AG08396 (cell line): ENCODE measurements at regions not wholly inside any gene's neighbourhood (a gene's known extent, or its start where the extent isn't known, plus 50 kb on each side); places are given as distances from the start of the nearest gene placed in this dataset.
"Not testable (repeated sequence)": the region's sequence is repeated elsewhere in the genome, so short reads cannot be mapped to it uniquely, and the experiment has no call there.

Experiments
- DNase-seq: peaks from one replicate; pipeline ENCODE4 v3.0.0; 2012; ENCODE audit warnings: low spot score, mixed read lengths

GRCh38 chr13:44662515-44662914, 86.4 kb upstream of the TSC22D1 start:
- no peak for DNase-seq

DNA sequence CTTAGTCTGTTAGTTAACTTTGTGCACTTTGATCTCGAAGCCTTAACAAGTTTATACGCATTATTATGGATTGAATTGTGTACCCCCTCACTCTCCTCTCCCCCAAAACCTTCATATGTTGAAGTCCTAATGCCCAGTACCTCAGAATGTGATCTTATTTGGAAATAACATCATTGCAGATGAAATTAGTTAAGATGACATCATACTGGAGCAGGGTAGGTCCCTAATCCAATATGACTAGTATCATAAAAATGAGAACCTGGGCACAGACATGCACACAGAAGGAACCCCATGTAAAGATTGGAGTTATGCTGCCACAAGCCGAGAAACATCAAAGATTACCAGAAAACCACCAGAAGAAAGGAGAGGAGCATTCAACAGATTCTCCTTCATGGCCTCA, 85.8 kb upstream of the TSC22D1 start:
- no peak for DNase-seq

- DNase-seq, result peak; percentile 29
Observed at GRCh38 chr13:44660050-44660449, 83.9 kb upstream of the TSC22D1 start.

GRCh38 chr13:44652962-44653660, 77.0 kb upstream of the TSC22D1 start:
- no peak for DNase-seq

- DNase-seq, result no peak
Observed at GRCh38 chr13:44652168-44652567, 76.0 kb upstream of the TSC22D1 start.

- DNase-seq, result no peak
Observed at GRCh38 chr13:44651724-44652123, 75.6 kb upstream of the TSC22D1 start.

DNA sequence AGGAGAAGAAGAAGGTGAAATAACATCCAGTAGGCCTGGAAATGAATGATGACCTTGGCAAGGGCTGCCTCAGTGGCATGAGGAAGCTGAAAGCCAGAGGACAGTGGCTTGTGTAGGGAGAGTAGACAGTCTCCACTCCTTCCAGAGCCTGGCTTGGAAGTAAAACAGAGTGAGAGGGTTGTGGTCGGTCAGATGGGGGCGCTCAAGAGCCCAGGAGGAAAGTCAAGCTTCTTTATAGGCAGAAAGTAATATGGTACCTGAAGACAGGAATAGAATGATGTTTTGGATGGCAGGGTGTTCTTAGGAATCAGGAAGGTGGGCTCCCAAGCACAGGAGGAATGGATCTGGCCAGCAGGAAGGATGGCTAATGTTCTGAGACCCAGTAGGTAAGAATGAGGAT, 75.1 kb upstream of the TSC22D1 start:
- DNase-seq, result no peak

- DNase-seq, result no peak
Observed at GRCh38 chr13:44649834-44650233, 73.7 kb upstream of the TSC22D1 start.

DNA sequence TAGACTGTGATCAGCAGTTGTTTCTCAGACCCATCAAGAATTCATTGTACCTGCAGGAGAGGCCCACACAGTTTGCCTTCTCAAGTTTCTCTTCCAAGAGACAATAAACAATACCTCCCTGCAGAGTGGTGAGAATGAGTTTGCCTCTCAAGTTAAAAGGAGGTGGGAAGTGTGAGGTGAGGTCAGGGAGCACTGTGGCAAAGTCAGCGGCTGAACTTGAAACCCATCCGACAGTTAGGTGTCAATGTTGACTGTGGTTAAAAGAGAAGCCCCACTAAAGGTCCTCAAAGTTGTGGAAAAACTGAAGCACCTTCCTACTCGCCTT, 72.9 kb upstream of the TSC22D1 start:
- no peak for DNase-seq

DNA sequence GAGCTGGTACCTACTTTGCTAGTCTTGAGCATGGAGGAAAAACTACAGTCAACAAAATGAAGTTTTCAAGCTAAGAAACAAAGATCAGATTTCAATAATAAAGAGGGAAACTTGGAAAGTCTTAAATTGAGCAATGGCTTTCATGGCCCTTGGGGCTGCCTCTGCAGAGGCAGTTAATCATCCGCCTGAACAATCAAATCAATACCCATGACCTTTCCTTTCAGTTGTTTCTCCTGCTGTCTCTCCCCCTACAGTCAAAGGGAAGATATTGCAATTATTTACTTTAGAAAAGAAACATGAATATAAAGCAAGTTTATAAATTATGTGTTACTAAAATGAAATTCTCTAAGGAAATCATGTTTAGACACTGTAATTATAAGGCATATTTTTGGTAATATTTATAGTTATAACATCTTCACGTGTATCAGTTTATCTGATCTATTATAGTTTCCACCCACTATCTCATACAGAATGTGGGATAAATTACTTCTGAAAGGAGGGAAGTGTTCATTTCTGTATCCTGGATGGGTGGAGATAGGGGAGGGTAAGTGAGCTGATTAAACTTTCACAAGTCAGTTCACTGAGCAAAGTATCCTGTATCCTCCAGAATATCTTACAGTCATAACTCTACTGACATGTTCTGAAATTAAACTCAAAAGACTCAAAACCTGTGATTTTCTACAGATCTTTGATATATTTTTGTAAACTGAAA, 72.4 kb upstream of the TSC22D1 start:
- DNase-seq, result no peak

GRCh38 chr13:44647560-44647959, 71.4 kb upstream of the TSC22D1 start:
- not testable (repeated sequence) for DNase-seq

- DNase-seq, result no peak
Observed at GRCh38 chr13:44646044-44646443, 69.9 kb upstream of the TSC22D1 start.

GRCh38 chr13:44643256-44643655, 67.1 kb upstream of the TSC22D1 start:
- DNase-seq, result no peak

DNA sequence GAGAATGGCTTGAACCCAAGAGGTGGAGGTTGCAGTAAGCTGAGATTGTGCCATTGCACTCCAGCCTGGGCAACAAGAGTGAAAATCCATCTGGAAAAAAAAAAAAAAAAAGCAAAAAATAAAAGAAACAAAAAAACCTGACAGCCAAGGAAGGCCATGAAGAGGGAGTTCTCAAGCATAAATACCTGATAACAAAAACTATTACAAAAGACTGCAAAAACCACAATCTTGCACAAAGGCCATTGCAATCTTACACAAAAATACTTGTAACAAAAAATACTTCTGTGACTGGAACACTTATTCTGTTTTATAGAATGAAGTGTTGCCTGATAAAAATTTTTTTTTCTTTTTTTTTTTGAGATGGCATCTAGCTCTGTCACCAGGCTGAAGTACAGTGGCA, 61.5 kb upstream of the TSC22D1 start:
- DNase-seq, result no peak

- DNase-seq, result peak; percentile 37
Observed at GRCh38 chr13:44629465-44630183, 53.5 kb upstream of the TSC22D1 start.

GRCh38 chr13:44628826-44629225, 52.7 kb upstream of the TSC22D1 start:
- DNase-seq, result not testable (repeated sequence)

DNA sequence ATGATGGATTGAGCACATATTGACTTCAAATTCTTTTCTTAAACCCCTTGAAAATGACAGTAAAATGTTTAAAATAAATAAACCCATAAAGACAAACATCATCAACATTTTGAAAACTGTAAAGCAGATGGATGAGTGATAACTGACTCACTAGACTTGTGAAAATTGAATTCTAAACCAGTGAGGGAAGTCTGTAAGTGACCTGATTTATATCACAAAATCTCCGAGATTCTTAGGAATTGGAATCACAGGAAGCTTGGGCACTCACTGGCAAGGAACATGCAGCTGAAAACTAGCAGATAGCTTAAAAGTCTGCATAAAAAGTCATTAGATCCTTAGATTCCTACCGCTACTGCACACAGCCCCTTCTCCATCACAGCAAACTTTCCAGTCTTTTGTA, 51.3 kb upstream of the TSC22D1 start:
- no peak for DNase-seq

- no peak for DNase-seq
Observed at GRCh38 chr13:44626176-44626575, 50.0 kb upstream of the TSC22D1 start.
